ENCODE measurements at regions not wholly inside any gene's neighbourhood (a gene's known extent, or its start where the extent isn't known, plus 50 kb on each side); places are given as distances from the start of the nearest gene placed in this dataset.

DNA sequence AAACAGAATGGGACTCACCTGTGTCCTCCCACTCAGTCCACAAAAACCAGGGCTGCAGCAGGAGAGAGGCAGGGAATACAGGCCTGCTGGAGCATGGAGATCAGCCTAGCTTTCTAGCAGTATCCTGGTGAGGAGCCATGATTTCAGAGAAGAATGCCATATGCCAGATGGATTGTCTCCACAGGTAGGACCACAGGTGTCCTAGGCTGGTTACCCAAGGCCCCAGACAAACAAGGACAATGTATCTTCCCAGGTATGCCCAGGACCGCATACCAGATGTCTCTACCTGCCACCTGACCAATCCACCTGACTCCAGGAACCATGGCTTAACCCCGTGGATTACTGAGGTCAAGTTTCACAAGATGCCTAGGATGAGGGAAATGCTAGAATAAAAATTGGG is 295.4 kb upstream of the NPSR1 start:
- TF ChIP-seq FOXK1 (CRISPR knock-in tag; IDR thresholded peaks at IDR 0.05) = no peak
- TF ChIP-seq, protein P1, sequence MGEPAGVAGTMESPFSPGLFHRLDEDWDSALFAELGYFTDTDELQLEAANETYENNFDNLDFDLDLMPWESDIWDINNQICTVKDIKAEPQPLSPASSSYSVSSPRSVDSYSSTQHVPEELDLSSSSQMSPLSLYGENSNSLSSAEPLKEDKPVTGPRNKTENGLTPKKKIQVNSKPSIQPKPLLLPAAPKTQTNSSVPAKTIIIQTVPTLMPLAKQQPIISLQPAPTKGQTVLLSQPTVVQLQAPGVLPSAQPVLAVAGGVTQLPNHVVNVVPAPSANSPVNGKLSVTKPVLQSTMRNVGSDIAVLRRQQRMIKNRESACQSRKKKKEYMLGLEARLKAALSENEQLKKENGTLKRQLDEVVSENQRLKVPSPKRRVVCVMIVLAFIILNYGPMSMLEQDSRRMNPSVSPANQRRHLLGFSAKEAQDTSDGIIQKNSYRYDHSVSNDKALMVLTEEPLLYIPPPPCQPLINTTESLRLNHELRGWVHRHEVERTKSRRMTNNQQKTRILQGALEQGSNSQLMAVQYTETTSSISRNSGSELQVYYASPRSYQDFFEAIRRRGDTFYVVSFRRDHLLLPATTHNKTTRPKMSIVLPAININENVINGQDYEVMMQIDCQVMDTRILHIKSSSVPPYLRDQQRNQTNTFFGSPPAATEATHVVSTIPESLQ (CRISPR knock-in tag; IDR thresholded peaks at IDR 0.05) = no peak
- TF ChIP-seq, protein P2, sequence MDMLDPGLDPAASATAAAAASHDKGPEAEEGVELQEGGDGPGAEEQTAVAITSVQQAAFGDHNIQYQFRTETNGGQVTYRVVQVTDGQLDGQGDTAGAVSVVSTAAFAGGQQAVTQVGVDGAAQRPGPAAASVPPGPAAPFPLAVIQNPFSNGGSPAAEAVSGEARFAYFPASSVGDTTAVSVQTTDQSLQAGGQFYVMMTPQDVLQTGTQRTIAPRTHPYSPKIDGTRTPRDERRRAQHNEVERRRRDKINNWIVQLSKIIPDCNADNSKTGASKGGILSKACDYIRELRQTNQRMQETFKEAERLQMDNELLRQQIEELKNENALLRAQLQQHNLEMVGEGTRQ (CRISPR knock-in tag; IDR thresholded peaks at IDR 0.05) = no peak
- TF ChIP-seq IRF2 (CRISPR knock-in tag; IDR thresholded peaks at IDR 0.05; ENCODE audit: borderline replicate concordance, low read depth) = no peak
- TF ChIP-seq SP1 (CRISPR knock-in tag; conservative IDR thresholded peaks at IDR 0.05) = no peak
- no peak for TF ChIP-seq ETV6 (CRISPR knock-in tag; IDR thresholded peaks at IDR 0.05)
- TF ChIP-seq, protein P3, sequence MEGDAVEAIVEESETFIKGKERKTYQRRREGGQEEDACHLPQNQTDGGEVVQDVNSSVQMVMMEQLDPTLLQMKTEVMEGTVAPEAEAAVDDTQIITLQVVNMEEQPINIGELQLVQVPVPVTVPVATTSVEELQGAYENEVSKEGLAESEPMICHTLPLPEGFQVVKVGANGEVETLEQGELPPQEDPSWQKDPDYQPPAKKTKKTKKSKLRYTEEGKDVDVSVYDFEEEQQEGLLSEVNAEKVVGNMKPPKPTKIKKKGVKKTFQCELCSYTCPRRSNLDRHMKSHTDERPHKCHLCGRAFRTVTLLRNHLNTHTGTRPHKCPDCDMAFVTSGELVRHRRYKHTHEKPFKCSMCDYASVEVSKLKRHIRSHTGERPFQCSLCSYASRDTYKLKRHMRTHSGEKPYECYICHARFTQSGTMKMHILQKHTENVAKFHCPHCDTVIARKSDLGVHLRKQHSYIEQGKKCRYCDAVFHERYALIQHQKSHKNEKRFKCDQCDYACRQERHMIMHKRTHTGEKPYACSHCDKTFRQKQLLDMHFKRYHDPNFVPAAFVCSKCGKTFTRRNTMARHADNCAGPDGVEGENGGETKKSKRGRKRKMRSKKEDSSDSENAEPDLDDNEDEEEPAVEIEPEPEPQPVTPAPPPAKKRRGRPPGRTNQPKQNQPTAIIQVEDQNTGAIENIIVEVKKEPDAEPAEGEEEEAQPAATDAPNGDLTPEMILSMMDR (IDR thresholded peaks at IDR 0.05) = no peak
- no peak for TF ChIP-seq ZNF232 (CRISPR knock-in tag; IDR thresholded peaks at IDR 0.05)
- TF ChIP-seq ATF3 (CRISPR knock-in tag; conservative IDR thresholded peaks at IDR 0.05) = no peak
